PC-9 (cell line): ENCODE measurements at regions not wholly inside any gene's neighbourhood (a gene's known extent, or its start where the extent isn't known, plus 50 kb on each side); places are given as distances from the start of the nearest gene placed in this dataset.

Source experiments
- BruUV-seq: library from RNA; stranded (reverse); fragments of 400-500 nt; replicated peaks from 2 replicates; lab custom pipeline; 2021; lab: Mats Ljungman, UMichigan
- CTCF ChIA-PET: fragments of 300-600 bp; sonication (Branson Sonifier 250); formaldehyde crosslinking; loops from one replicate; lab custom pipeline; 2022; ENCODE audit warnings: antibody characterized with exemption; lab: Charles Lee
- POLR2A ChIA-PET: fragments of 300-600 bp; sonication (Branson Sonifier 250); formaldehyde crosslinking; loops from one replicate; lab custom pipeline; 2022; ENCODE audit warnings: antibody characterized with exemption; ENCODE audit not compliant: unreplicated experiment; lab: Charles Lee
- DNase-seq, 2 experiments: peaks; one replicate each; pipeline versions ENCODE4 v3.0.0 to v3.0.0-alpha.2; 2015 to 2022; ENCODE audit warnings: mixed read lengths in 1 of 2
- H2AFZ ChIP-seq: fragments of 200-600 bp; sonication (generic); 2 replicates; pipeline ENCODE4 v1.8.1; 2017; ENCODE audit warnings: antibody characterized with exemption
- H3F3A ChIP-seq: fragments of 200-600 bp; sonication (generic); 2 replicates; pipeline ENCODE4 v1.8.1; 2017; ENCODE audit warnings: antibody characterized with exemption, mild to moderate bottlenecking, low read depth; ENCODE audit not compliant: insufficient read depth
- H3K27ac ChIP-seq: fragments of 200-600 bp; sonication (generic); 2 replicates; pipeline ENCODE4 v1.6.1; 2016; ENCODE audit warnings: mixed run types
- H3K27me3 ChIP-seq: fragments of 200-600 bp; sonication (generic); 2 replicates; pipeline ENCODE4 v1.6.1; 2016; ENCODE audit warnings: low read depth, mixed run types; ENCODE audit not compliant: insufficient read depth
- H3K36me3 ChIP-seq: fragments of 200-600 bp; sonication (generic); 2 replicates; pipeline ENCODE4 v1.6.1; 2016; ENCODE audit warnings: low read depth, mixed run types
- H3K4me1 ChIP-seq: fragments of 200-600 bp; sonication (generic); replicated peaks from 2 replicates; pipeline ENCODE4 v1.6.1; 2016; ENCODE audit warnings: mixed run types; ENCODE audit not compliant: insufficient read depth
- H3K4me2 ChIP-seq: fragments of 200-600 bp; sonication (generic); 2 replicates; pipeline ENCODE4 v1.6.1; 2017; ENCODE audit warnings: mixed run types
- H3K4me3 ChIP-seq: fragments of 200-600 bp; sonication (generic); 2 replicates; pipeline ENCODE4 v1.6.1; 2016; ENCODE audit warnings: mixed run types
- H3K79me2 ChIP-seq: fragments of 200-600 bp; sonication (generic); 2 replicates; pipeline ENCODE4 v1.6.1; 2017; ENCODE audit warnings: low read depth, mixed run types
- H3K9me2 ChIP-seq: fragments of 200-600 bp; sonication (generic); 2 replicates; pipeline ENCODE4 v1.8.1; 2017; ENCODE audit warnings: mild to moderate bottlenecking; ENCODE audit not compliant: insufficient read depth
- H3K9me3 ChIP-seq: fragments of 200-600 bp; sonication (generic); 2 replicates; pipeline ENCODE4 v1.8.1; 2016; ENCODE audit warnings: low read depth; ENCODE audit not compliant: insufficient read depth
- H4K20me1 ChIP-seq: fragments of 200-600 bp; sonication (generic); 2 replicates; pipeline ENCODE4 v1.8.1; 2017; ENCODE audit not compliant: insufficient read depth
- EZH2 ChIP-seq: fragments of 200-600 bp; sonication (generic); IDR thresholded peaks from 2 replicates; pipeline ENCODE4 v1.8.0; 2017; ENCODE audit warnings: antibody characterized with exemption, low read depth
- intact Hi-C: fragments of 100-400 bp; cut with micrococcal nuclease; formaldehyde crosslinking; loops from one replicate; pipeline ENCODE4 v1.10.0; 2022; ENCODE audit not compliant: unreplicated experiment
- TF ChIP-seq, protein P1 (sequence below): fragments of 200-600 bp; sonication (generic); conservative IDR thresholded peaks from 2 replicates; pipeline ENCODE4 v1.6.1; 2017; ENCODE audit warnings: mixed run types, antibody characterized with exemption, mild to moderate bottlenecking, moderate library complexity

DNA sequence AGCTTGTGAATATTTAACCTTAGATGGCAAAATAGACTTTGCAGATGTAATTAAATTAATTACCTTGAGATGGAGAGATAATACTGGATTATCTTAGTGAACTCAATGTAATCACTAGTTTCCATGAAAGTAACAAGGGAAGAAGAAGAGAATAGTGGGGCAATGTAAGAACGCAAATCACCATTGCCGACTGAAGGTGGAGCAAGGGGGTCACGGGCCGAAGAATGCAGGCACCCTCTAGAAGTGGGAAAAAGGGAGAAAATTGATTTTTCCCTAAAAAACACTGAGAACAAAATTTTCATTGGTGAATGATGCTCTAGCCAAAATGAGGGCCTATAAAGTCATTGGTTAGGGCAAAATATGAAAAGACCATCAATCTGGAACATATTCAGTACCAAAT lies 375.6 kb upstream of the EPHA5 start:
- CTCF ChIA-PET, result no interaction called here
- Histone ChIP-seq H3K9me3 (no peaks in the 10 kb centered on the region), H3F3A (no peaks in the 10 kb centered on the region), H3K9me2 (no peaks in the 10 kb centered on the region), H3K4me1 (no peaks in the 10 kb centered on the region), H3K36me3 (no peaks in the 10 kb centered on the region), H3K27ac (no peak overlapping the region), H3K4me3 (no peak overlapping the region), H4K20me1 (no peaks in the 10 kb centered on the region), H2AFZ (no peak overlapping the region), H3K79me2 (no peaks in the 10 kb centered on the region), H3K4me2 (no peak overlapping the region), H3K27me3 (no peaks in the 10 kb centered on the region)
- POLR2A ChIA-PET, result no interaction called here
- TF ChIP-seq, protein P1, sequence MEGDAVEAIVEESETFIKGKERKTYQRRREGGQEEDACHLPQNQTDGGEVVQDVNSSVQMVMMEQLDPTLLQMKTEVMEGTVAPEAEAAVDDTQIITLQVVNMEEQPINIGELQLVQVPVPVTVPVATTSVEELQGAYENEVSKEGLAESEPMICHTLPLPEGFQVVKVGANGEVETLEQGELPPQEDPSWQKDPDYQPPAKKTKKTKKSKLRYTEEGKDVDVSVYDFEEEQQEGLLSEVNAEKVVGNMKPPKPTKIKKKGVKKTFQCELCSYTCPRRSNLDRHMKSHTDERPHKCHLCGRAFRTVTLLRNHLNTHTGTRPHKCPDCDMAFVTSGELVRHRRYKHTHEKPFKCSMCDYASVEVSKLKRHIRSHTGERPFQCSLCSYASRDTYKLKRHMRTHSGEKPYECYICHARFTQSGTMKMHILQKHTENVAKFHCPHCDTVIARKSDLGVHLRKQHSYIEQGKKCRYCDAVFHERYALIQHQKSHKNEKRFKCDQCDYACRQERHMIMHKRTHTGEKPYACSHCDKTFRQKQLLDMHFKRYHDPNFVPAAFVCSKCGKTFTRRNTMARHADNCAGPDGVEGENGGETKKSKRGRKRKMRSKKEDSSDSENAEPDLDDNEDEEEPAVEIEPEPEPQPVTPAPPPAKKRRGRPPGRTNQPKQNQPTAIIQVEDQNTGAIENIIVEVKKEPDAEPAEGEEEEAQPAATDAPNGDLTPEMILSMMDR, result no peak
- no peak for TF ChIP-seq EZH2
- no peak for DNase-seq
- intact Hi-C loops, result no loop called here
- BruUV-seq, result no TSS peak

DNA sequence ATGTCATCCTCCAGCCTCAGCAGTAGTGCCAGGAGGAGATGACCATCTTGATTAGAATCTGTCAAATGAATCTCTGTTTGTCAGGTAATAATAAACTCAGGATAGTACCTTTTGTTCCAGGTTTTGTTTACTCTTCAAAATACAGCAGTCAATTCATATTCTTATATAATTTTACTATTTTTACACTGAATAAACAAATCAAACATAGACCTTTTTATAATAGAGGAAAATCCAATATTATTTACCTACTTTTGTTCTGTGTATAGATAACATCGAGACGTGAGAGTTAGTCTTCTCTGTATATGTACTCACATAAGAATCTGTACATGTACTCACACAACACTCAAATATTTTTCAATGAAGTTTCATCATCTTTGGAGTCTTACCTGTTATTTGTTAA lies 365.4 kb upstream of the EPHA5 start:
- Histone ChIP-seq H3K4me1 (no peaks in the 10 kb centered on the region), H3K27ac (no peak overlapping the region), H3K79me2 (no peaks in the 10 kb centered on the region), H3K9me3 (no peaks in the 10 kb centered on the region), H3K36me3 (no peaks in the 10 kb centered on the region), H3K27me3 (no peaks in the 10 kb centered on the region), H2AFZ (no peak overlapping the region), H3K4me2 (no peak overlapping the region), H3K9me2 (no peaks in the 10 kb centered on the region), H3F3A (no peaks in the 10 kb centered on the region), H4K20me1 (no peaks in the 10 kb centered on the region), H3K4me3 (no peak overlapping the region)
- CTCF ChIA-PET, result no interaction called here
- DNase-seq, result no peak
- POLR2A ChIA-PET, result no interaction called here
- no TSS peak for BruUV-seq
- intact Hi-C loops, result no loop called here
- no peak for TF ChIP-seq EZH2
- TF ChIP-seq, protein P1, result no peak

DNA sequence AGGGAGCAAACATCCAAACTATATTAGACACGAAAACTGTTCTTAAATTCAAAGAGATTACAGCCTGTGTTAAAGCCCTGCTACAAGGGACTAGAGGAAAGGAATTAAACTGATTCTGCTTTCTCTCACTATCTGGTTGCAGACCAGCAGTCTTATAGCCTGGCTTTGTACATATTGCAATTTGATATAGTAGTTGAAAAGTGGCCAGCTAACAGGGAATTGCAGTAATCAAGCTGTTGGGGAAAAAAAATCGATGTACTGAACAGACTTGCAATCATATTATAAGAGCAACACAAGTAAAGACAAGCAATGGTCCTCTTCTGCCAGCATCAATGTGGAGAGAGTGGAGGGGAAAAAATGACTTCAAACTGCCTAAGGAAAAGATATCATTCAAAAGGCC lies 364.4 kb upstream of the EPHA5 start:
- Histone ChIP-seq H3K4me1 (no peaks in the 10 kb centered on the region), H3K79me2 (no peaks in the 10 kb centered on the region), H3K9me3 (no peaks in the 10 kb centered on the region), H4K20me1 (no peaks in the 10 kb centered on the region), H3K9me2 (no peaks in the 10 kb centered on the region), H3K4me2 (no peak overlapping the region), H3K27ac (no peak overlapping the region), H3K27me3 (no peaks in the 10 kb centered on the region), H3K36me3 (no peaks in the 10 kb centered on the region), H3F3A (no peaks in the 10 kb centered on the region), H2AFZ (no peak overlapping the region), H3K4me3 (no peak overlapping the region)
- ChIA-PET POLR2A (no interaction called here), CTCF (no interaction called here)
- TF ChIP-seq, protein P1, result no peak
- TF ChIP-seq EZH2, result no peak
- no peak for DNase-seq
- intact Hi-C loops, result no loop called here
- BruUV-seq, result no TSS peak
